NB4 (cell line): ENCODE measurements at regions not wholly inside any gene's neighbourhood (a gene's known extent, or its start where the extent isn't known, plus 50 kb on each side); places are given as distances from the start of the nearest gene placed in this dataset.

Source experiments
- MYC ChIP-seq: IDR thresholded peaks from 2 replicates; pipeline ENCODE4 v1.6.1; 2011; ENCODE audit warnings: low read depth, low read length
- POLR2A ChIP-seq: IDR thresholded peaks from 2 replicates; pipeline ENCODE4 v1.6.1; 2011; ENCODE audit warnings: mild to moderate bottlenecking; ENCODE audit not compliant: insufficient read length; ENCODE audit errors: extremely low read depth
- TF ChIP-seq, protein P1 (sequence below): IDR thresholded peaks from one replicate; pipeline ENCODE4 v1.5.1; 2012; ENCODE audit warnings: low read depth, low read length
- TF ChIP-seq, protein P2 (sequence below): IDR thresholded peaks from 2 replicates; pipeline ENCODE4 v1.6.1; 2011; ENCODE audit warnings: low read depth, low read length

DNA sequence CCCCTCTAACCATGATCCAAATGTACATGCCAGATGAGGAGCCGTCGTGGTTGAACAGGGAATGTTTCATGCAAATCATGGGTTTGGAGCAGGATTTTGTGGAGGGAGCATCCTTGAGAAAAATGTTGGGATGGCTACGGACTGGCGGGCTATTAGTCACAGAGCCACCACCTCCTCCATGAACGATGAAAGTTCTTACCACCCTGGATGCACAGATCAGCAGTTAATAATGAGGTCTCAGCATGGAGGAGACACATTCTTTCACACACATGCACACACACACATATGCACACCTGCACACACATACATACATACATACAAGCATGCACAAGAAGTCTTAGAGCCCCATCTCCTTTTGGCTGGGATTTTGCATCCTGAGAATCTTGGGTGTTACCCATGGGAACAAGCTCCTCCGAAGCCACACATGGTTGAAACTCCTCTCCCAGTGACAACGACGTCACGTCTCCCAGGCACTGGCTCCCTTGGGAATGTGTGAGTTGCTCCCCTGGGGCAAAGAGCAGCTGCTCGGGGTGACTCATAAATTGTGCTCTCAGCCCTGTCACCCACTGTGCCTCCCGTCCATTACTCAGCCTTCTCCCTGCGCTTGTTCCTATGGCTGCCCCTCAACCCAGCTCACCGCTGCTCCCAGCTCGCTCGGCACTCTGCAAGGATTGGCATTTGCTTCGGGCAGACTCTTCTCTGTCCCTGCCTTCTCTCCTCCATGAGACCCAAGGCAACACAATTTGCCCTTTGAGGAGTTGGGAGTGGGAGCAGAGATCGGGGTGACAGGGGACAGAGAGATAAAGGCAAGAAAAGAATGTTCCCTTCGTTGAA is 344.6 kb downstream of the SOX9 start:
- TF ChIP-seq POLR2A, result no peak
- TF ChIP-seq MYC, result no peak
- TF ChIP-seq, protein P1, sequence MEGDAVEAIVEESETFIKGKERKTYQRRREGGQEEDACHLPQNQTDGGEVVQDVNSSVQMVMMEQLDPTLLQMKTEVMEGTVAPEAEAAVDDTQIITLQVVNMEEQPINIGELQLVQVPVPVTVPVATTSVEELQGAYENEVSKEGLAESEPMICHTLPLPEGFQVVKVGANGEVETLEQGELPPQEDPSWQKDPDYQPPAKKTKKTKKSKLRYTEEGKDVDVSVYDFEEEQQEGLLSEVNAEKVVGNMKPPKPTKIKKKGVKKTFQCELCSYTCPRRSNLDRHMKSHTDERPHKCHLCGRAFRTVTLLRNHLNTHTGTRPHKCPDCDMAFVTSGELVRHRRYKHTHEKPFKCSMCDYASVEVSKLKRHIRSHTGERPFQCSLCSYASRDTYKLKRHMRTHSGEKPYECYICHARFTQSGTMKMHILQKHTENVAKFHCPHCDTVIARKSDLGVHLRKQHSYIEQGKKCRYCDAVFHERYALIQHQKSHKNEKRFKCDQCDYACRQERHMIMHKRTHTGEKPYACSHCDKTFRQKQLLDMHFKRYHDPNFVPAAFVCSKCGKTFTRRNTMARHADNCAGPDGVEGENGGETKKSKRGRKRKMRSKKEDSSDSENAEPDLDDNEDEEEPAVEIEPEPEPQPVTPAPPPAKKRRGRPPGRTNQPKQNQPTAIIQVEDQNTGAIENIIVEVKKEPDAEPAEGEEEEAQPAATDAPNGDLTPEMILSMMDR, result no peak
- TF ChIP-seq, protein P2, sequence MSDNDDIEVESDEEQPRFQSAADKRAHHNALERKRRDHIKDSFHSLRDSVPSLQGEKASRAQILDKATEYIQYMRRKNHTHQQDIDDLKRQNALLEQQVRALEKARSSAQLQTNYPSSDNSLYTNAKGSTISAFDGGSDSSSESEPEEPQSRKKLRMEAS, result no peak
